Common myeloid progenitor, CD34-positive (primary cell): ENCODE measurements at regions not wholly inside any gene's neighbourhood (a gene's known extent, or its start where the extent isn't known, plus 50 kb on each side); places are given as distances from the start of the nearest gene placed in this dataset.

Experiments
- CTCF ChIA-PET: fragments of 350-600 bp; sonication (Branson Sonifier 250); formaldehyde crosslinking; loops from one replicate; lab custom pipeline; 2021; ENCODE audit warnings: antibody characterized with exemption; lab: Charles Lee
- POLR2A ChIA-PET: fragments of 350-600 bp; sonication (Branson Sonifier 250); formaldehyde crosslinking; loops from one replicate; lab custom pipeline; 2021; ENCODE audit warnings: antibody characterized with exemption; lab: Charles Lee
- DNase-seq, 3 donors: peaks; one replicate each; pipeline versions ENCODE4 v3.0.0 to v3.0.0-alpha.2; 2013
- H3K27ac ChIP-seq, 2 experiments: 1 replicate in 1 of 2; 2 replicates in 1 of 2; pipeline ENCODE4 v1.7.0; 2013; ENCODE audit warnings: inconsistent platforms in 2 of 2, low read length in 2 of 2, mild to moderate bottlenecking in 2 of 2, low read depth in 1 of 2, moderate library complexity in 1 of 2; ENCODE audit not compliant: severe bottlenecking in 2 of 2, insufficient read depth in 1 of 2, poor library complexity in 1 of 2
- H3K27me3 ChIP-seq, 5 experiments: replicated peaks in 2 of 5; 1 replicate in 3 of 5; 2 replicates in 2 of 5; pipeline versions ENCODE4 v1.6.1 to v1.7.0; 2013; ENCODE audit warnings: low read length in 4 of 5, mild to moderate bottlenecking in 2 of 5, moderate library complexity in 2 of 5, inconsistent platforms in 1 of 5; ENCODE audit not compliant: insufficient read depth in 5 of 5, control insufficient read depth in 4 of 5
- H3K36me3 ChIP-seq, 4 experiments: 1 replicate in 2 of 4; 2 replicates in 2 of 4; pipeline versions ENCODE4 v1.6.1 to v1.7.0; 2013; ENCODE audit warnings: low read length in 3 of 4, control low read depth in 1 of 4, mild to moderate bottlenecking in 1 of 4; ENCODE audit not compliant: control insufficient read depth in 4 of 4, insufficient read depth in 4 of 4
- H3K4me1 ChIP-seq, 4 experiments: 1 replicate in 3 of 4; 2 replicates in 1 of 4; pipeline versions ENCODE4 v1.6.1 to v1.7.1; 2013; ENCODE audit warnings: low read length in 3 of 4, mild to moderate bottlenecking in 3 of 4, control low read depth in 1 of 4, inconsistent platforms in 1 of 4, moderate library complexity in 1 of 4; ENCODE audit not compliant: control insufficient read depth in 4 of 4, insufficient read depth in 4 of 4; ENCODE audit errors: control extremely low read depth in 1 of 4
- H3K4me3 ChIP-seq, 7 experiments: 1 replicate in 4 of 7; 2 replicates in 3 of 7; pipeline versions ENCODE4 v1.5.1 to v1.7.0; 2013; ENCODE audit warnings: mild to moderate bottlenecking in 7 of 7, low read length in 6 of 7, moderate library complexity in 6 of 7, inconsistent platforms in 2 of 7, low read depth in 2 of 7, control low read depth in 1 of 7; ENCODE audit not compliant: insufficient read depth in 4 of 7, control insufficient read depth in 1 of 7; ENCODE audit errors: extremely low read depth in 1 of 7
- H3K9me3 ChIP-seq, 5 experiments: 1 replicate in 4 of 5; 2 replicates in 1 of 5; pipeline versions ENCODE4 v1.6.1 to v1.7.1; 2013; ENCODE audit warnings: low read length in 4 of 5, mild to moderate bottlenecking in 2 of 5, inconsistent platforms in 1 of 5, low read depth in 1 of 5, moderate library complexity in 1 of 5; ENCODE audit not compliant: control insufficient read depth in 4 of 5, insufficient read depth in 2 of 5; ENCODE audit errors: control extremely low read depth in 1 of 5
- WGBS: methylation state at CpG from one replicate; pipeline ENCODE4 v1.1.5; 2013; ENCODE audit not compliant: insufficient coverage; 5-methylcytosine and 5-hydroxymethylcytosine counted together

DNA sequence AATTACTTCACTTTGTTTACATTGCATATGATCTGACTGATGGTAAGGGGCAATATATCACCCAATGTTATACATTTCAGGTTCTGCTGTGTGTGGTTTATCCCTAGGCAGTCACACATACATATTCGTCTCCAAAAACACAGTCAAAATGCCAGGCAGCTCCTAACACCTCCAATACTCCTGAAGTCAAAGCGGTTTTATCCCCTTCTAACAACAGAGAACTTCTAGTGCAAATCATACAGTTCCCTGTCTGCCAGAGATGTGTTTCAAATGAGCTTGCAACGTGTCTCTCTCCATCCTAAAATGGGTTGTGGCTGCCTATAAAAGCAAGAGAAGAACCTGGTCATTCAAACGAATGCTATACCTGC lies 328.9 kb downstream of the ELAVL2 start:
- no peak for DNase-seq
- no peaks in the 10 kb centered on the region for H3K27me3 ChIP-seq
- WGBS = 89% methylated on average over 4 of the region's 4 CpGs
- ChIA-PET CTCF (no interaction called here), POLR2A (no interaction called here)
- H3K36me3 ChIP-seq = no peaks in the 10 kb centered on the region
- no peak overlapping the region for H3K27ac ChIP-seq
- no peaks in the 10 kb centered on the region for H3K4me1 ChIP-seq
- no peaks in the 10 kb centered on the region for H3K9me3 ChIP-seq
- no peak overlapping the region for H3K4me3 ChIP-seq

DNA sequence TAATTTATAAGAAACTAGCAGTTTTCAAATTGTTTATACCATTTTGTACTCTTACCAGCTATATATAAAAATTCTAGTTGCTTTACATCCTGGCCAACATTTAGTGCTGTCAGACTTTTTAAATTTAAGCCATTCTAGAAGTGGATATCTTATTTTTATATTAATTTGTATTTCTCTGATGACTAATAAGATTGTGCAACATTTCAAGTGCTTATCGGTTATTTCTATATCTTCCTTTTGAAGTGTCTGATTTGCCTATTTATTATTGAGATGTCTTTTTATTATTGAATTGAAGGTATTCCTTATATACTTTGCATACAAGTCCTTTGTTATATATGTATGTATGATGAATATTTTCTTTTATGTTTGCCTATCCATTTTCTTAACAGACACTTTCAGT lies 324.0 kb downstream of the ELAVL2 start:
- Histone ChIP-seq H3K27ac (no peak overlapping the region), H3K9me3 (no peaks in the 10 kb centered on the region), H3K36me3 (no peaks in the 10 kb centered on the region), H3K27me3 (no peaks in the 10 kb centered on the region), H3K4me1 (no peaks in the 10 kb centered on the region), H3K4me3 (no peak overlapping the region)
- no peak for DNase-seq
- no CpG with 5 or more reads among the region's 1 CpG for WGBS
- POLR2A ChIA-PET = no interaction called here
- CTCF ChIA-PET = interaction anchor here (0.6 kb wide), 1 partner anchor 311 kb away, joined by 3 read pairs; no protein-coding TSS in a partner anchor

GRCh38 chr9:23522952-23523351 lies 303.1 kb downstream of the ELAVL2 start:
- Histone ChIP-seq H3K27ac (no peak overlapping the region), H3K9me3 (no peaks in the 10 kb centered on the region), H3K27me3 (no peaks in the 10 kb centered on the region), H3K4me1 (no peaks in the 10 kb centered on the region), H3K36me3 (no peaks in the 10 kb centered on the region), H3K4me3 (no peak overlapping the region)
- CTCF ChIA-PET = no interaction called here
- no peak for DNase-seq
- POLR2A ChIA-PET = no interaction called here
- 100% methylated on average over 2 of the region's 3 CpGs for WGBS

GRCh38 chr9:23524607-23525155 lies 301.4 kb downstream of the ELAVL2 start:
- ChIA-PET CTCF (no interaction called here), POLR2A (no interaction called here)
- peaks cover 0 to 1% (median 0%) of the 10 kb centered on the region in 5 experiments for H3K9me3 ChIP-seq
- no peak overlapping the region for H3K4me3 ChIP-seq
- no peak for DNase-seq
- WGBS = no CpG with 5 or more reads among the region's 2 CpGs
- no peak overlapping the region for H3K27ac ChIP-seq
- no peaks in the 10 kb centered on the region for H3K4me1 ChIP-seq
- no peaks in the 10 kb centered on the region for H3K36me3 ChIP-seq
- H3K27me3 ChIP-seq = no peaks in the 10 kb centered on the region

DNA sequence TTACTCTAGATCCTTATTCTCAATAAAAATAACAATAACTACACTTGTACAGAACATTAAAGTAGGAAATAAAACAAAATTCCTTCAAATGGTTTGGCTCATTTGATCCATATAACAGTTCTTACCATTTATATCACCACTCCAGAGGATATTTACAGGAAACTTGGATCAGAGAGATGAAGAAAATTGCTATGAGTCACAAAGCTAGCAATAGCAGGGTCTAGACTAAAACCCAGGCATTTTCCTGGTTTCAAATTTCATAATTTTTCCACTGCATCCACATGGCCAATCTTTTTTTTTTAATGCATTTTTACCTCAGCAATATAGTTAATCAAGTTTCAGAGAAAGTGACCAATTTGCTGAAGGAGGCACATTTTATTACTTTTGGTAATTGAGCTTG lies 299.2 kb downstream of the ELAVL2 start:
- POLR2A ChIA-PET = no interaction called here
- Histone ChIP-seq H3K4me1 (no peaks in the 10 kb centered on the region), H3K36me3 (no peaks in the 10 kb centered on the region), H3K27ac (no peak overlapping the region), H3K4me3 (no peak overlapping the region), H3K9me3 (peaks cover 0 to 1% (median 0%) of the 10 kb centered on the region in 5 experiments), H3K27me3 (no peaks in the 10 kb centered on the region)
- no peak for DNase-seq
- CTCF ChIA-PET = no interaction called here

DNA sequence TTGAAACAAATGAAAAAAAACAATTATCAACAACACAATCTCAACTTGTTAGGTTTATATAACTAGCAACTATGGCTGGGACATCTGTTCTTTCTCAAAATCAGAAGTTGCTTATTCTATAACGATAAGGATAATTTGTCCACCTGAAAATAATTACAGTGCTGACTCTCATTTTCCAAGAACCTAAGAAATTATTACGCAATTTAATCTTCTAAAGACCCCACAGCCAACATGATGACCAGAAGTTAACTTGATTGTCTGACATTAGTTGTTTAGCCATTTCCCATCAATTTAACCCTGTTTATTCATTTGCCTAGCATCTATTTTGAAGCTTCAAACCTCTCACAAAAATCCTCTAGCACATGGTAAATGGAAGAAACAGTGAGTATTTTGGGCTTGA lies 293.8 kb downstream of the ELAVL2 start:
- WGBS = 100% methylated on average over 1 of the region's 2 CpGs
- CTCF ChIA-PET = no interaction called here

GRCh38 chr9:23537192-23538066 lies 288.6 kb downstream of the ELAVL2 start:
- no peak overlapping the region for H3K27ac ChIP-seq
- ChIA-PET POLR2A (no interaction called here), CTCF (no interaction called here)
- no peaks in the 10 kb centered on the region for H3K36me3 ChIP-seq
- no peak for DNase-seq
- H3K4me3 ChIP-seq = peak overlapping the region in 1 of 7 experiments; percentile 25
- H3K4me1 ChIP-seq = no peaks in the 10 kb centered on the region
- H3K27me3 ChIP-seq = peaks cover 0 to 22% (median 14%) of the 10 kb centered on the region in 5 experiments
- no peaks in the 10 kb centered on the region for H3K9me3 ChIP-seq
- 14% methylated on average over 14 of the region's 17 CpGs for WGBS

More for the DNA sequence above, 293.8 kb downstream of the ELAVL2 start:
- POLR2A ChIA-PET = no interaction called here
- no peaks in the 10 kb centered on the region for H3K4me1 ChIP-seq
- no peak overlapping the region for H3K27ac ChIP-seq
- no peak for DNase-seq
- H3K4me3 ChIP-seq = no peak overlapping the region
- peaks cover 0 to 1% (median 0%) of the 10 kb centered on the region in 5 experiments for H3K9me3 ChIP-seq
- no peaks in the 10 kb centered on the region for H3K36me3 ChIP-seq
- peaks cover 0 to 6% (median 4%) of the 10 kb centered on the region in 5 experiments for H3K27me3 ChIP-seq
